Heart right ventricle (tissue), 16 donors: ENCODE measurements at regions not wholly inside any gene's neighbourhood (a gene's known extent, or its start where the extent isn't known, plus 50 kb on each side); places are given as distances from the start of the nearest gene placed in this dataset.

ENCODE experiments used
- ATAC-seq, 8 donors: fragments of 200-7000 bp; cut with Tn5 transposase; one replicate each; pipeline ENCODE4 v1.9.1; 2020; ENCODE audit warnings: mild to moderate bottlenecking in 8 of 8, moderate library complexity in 8 of 8, moderate number of reproducible peaks in 1 of 8
- DNase-seq, 2 donors: peaks; one replicate each; pipeline ENCODE4 v3.0.0-alpha.2; 2020
- H3K27ac ChIP-seq, 10 donors: fragments of 200-600 bp; sonication (generic) in 2 of 10; one replicate each; pipeline versions ENCODE4 v1.5.0 to v1.8.0; 2020 to 2022; ENCODE audit warnings: mild to moderate bottlenecking in 3 of 10
- H3K27me3 ChIP-seq, 7 donors: fragments of 200-600 bp; one replicate each; pipeline ENCODE4 v1.8.0; 2021 to 2022; ENCODE audit warnings: mild to moderate bottlenecking in 2 of 7
- H3K36me3 ChIP-seq, 9 donors: fragments of 200-600 bp; sonication (generic) in 1 of 9; one replicate each; pipeline versions ENCODE4 v1.5.0 to v1.8.0; 2020 to 2022; ENCODE audit warnings: mild to moderate bottlenecking in 2 of 9
- H3K4me1 ChIP-seq, 9 donors: fragments of 200-600 bp; sonication (generic) in 1 of 9; one replicate each; pipeline versions ENCODE4 v1.5.0 to v1.8.0; 2020 to 2022; ENCODE audit warnings: mild to moderate bottlenecking in 4 of 9
- H3K4me3 ChIP-seq, 10 donors: fragments of 200-600 bp; sonication (generic) in 2 of 10; one replicate each; pipeline versions ENCODE4 v1.5.0 to v1.8.0; 2020 to 2022; ENCODE audit warnings: mild to moderate bottlenecking in 7 of 10, moderate library complexity in 2 of 10
- H3K9me3 ChIP-seq, 11 donors: fragments of 200-600 bp in 10 of 11; sonication (generic) in 2 of 11; one replicate each; pipeline versions ENCODE4 v1.5.0 to v1.8.0; 2013 to 2022; ENCODE audit warnings: mild to moderate bottlenecking in 2 of 11, control low read depth in 1 of 11, moderate library complexity in 1 of 11
- CTCF ChIP-seq, 9 donors: fragments of 200-600 bp; sonication (generic) in 2 of 9; IDR thresholded peaks; one replicate each; pipeline versions ENCODE4 v1.5.0 to v1.8.0; 2021 to 2022; ENCODE audit warnings: antibody characterized with exemption in 9 of 9, mild to moderate bottlenecking in 5 of 9, moderate library complexity in 1 of 9
- WGBS, 2 donors: extraction: QIAGEN DNeasy Blood & Tissue Kit; methylation state at CpG; one replicate each; pipeline ENCODE4 v1.1.7; 2013; ENCODE audit warnings: inconsistent platforms in 1 of 2; 5-methylcytosine and 5-hydroxymethylcytosine counted together
- intact Hi-C, 10 donors: fragments of 100-400 bp; cut with DNase I; formaldehyde crosslinking; loops; one replicate each; pipeline versions ENCODE4 v1.11.1 to v1.14.2; 2022
- donor health status: Arrhythmogenic right ventricular cardiomyopathy.
- donor health status: ischemic (EF 13 %, LVEDD 7.1; RV severe dilation, severe dysfunction).
- donor health status: healthy with polysubstance abuse.
- donor health status: DM: no; HTN: yes; CAD: no.
- donor health status: DM: no; HTN: no; CAD: no.
- donor health status: ischemic (EF 25% LVEDD 6.9; RV normal size, moderate dysfunction).
- donor health status: ischemic (EF 25% LVEDD 5.7; RV mildly dilated, moderate dysfunction).
- donor health status: healthy.
- donor health status: DM: yes; HTN: yes; CAD: no.
- donor health status: Ischemic cardiomyopathy.
- donor health status: ischemic (EF 35%, LVEDD 5.7; RV mildly dilated, moderate dysfunction).
- donor health status: nonischemic (EF 11% LVEDD 7.7; RV severe dilation, severe dysfunction).
- donor health status: DM: yes; HTN: yes; CAD: no.
- donor health status: PGD.
- donor health status: ischemic (EF 29% LVEDD 5.4; RV normal size, mild dysfunction).
- donor health status: nonischemic (EF 23%, LVEDD 6.1; RV moderate dilation, normal function).

GRCh38 chr21:24375201-24375600 is 1232.1 kb downstream of the MRPL39 start:
- Histone ChIP-seq H3K4me3 (no peak overlapping the region), H3K27me3 (no peaks in the 10 kb centered on the region), H3K9me3 (peaks cover 0 to 25% (median 0%) of the 10 kb centered on the region in 11 donors), H3K27ac (no peak overlapping the region), H3K4me1 (no peaks in the 10 kb centered on the region), H3K36me3 (no peaks in the 10 kb centered on the region)
- ATAC-seq: no peak
- no peak for DNase-seq
- no peak for TF ChIP-seq CTCF (IDR thresholded peaks at IDR 0.05)
- intact Hi-C loops: no loop called here
- 39 to 59% methylated on average over 3 of the region's 3 CpGs for WGBS, 2 donors

- Histone ChIP-seq H3K27me3 (no peaks in the 10 kb centered on the region), H3K27ac (no peak overlapping the region), H3K9me3 (peaks cover 0 to 19% (median 0%) of the 10 kb centered on the region in 11 donors), H3K4me3 (no peak overlapping the region), H3K36me3 (no peaks in the 10 kb centered on the region), H3K4me1 (no peaks in the 10 kb centered on the region)
- WGBS, 2 donors: 85 to 91% methylated on average over 4 of the region's 4 CpGs
- ATAC-seq (no peak), DNase-seq (no peak)
- no peak for TF ChIP-seq CTCF (IDR thresholded peaks at IDR 0.05)
- intact Hi-C loops: no loop called here
These were observed 1234.8 kb downstream of the MRPL39 start for GRCh38 chr21:24372506-24372905.

- no peak for TF ChIP-seq CTCF (IDR thresholded peaks at IDR 0.05)
- Histone ChIP-seq H3K4me1 (no peaks in the 10 kb centered on the region), H3K9me3 (peaks cover 0 to 19% (median 0%) of the 10 kb centered on the region in 11 donors), H3K4me3 (no peak overlapping the region), H3K27ac (no peak overlapping the region), H3K27me3 (no peaks in the 10 kb centered on the region), H3K36me3 (no peaks in the 10 kb centered on the region)
- 40 to 51% methylated on average over 1 of the region's 1 CpG for WGBS, 2 donors
- intact Hi-C loops: no loop called here
- ATAC-seq: no peak
- no peak for DNase-seq
These were observed 1237.5 kb downstream of the MRPL39 start for GRCh38 chr21:24369746-24370145.

- 95 to 96% methylated on average over 2 of the region's 2 CpGs for WGBS, 2 donors
- Histone ChIP-seq H3K27me3 (no peaks in the 10 kb centered on the region), H3K9me3 (peaks cover 0 to 15% (median 0%) of the 10 kb centered on the region in 11 donors), H3K4me3 (no peak overlapping the region), H3K27ac (no peak overlapping the region), H3K36me3 (no peaks in the 10 kb centered on the region), H3K4me1 (no peaks in the 10 kb centered on the region)
- no peak for DNase-seq
- intact Hi-C loops: no loop called here
- ATAC-seq: no peak
- no peak for TF ChIP-seq CTCF (IDR thresholded peaks at IDR 0.05)
These were observed 1238.0 kb downstream of the MRPL39 start for GRCh38 chr21:24369278-24369677.

- no peak for ATAC-seq
- H3K4me1 ChIP-seq: no peaks in the 10 kb centered on the region
- TF ChIP-seq CTCF (IDR thresholded peaks at IDR 0.05): no peak
- peaks cover 0 to 8% (median 0%) of the 10 kb centered on the region in 11 donors for H3K9me3 ChIP-seq
- no peak overlapping the region for H3K4me3 ChIP-seq
- H3K27me3 ChIP-seq: no peaks in the 10 kb centered on the region
- H3K36me3 ChIP-seq: no peaks in the 10 kb centered on the region
- intact Hi-C loops: no loop called here
- no peak for DNase-seq
- H3K27ac ChIP-seq: no peak overlapping the region
These were observed 1239.3 kb downstream of the MRPL39 start for GRCh38 chr21:24367936-24368335.
